Heart left ventricle (tissue), 13 donors: ENCODE measurements at regions not wholly inside any gene's neighbourhood (a gene's known extent, or its start where the extent isn't known, plus 50 kb on each side); places are given as distances from the start of the nearest gene placed in this dataset.

Experiments
- CTCF ChIP-seq, 12 donors: fragments of 200-600 bp; sonication (generic) in 4 of 12; IDR thresholded peaks; one replicate each; pipeline versions ENCODE4 v1.5.0 to v1.8.0; 2018 to 2022; ENCODE audit warnings: antibody characterized with exemption in 12 of 12, mild to moderate bottlenecking in 5 of 12
- POLR2A ChIP-seq, 2 donors: fragments of 450-650 bp; IDR thresholded peaks; one replicate each; pipeline ENCODE4 v1.6.1; 2017; ENCODE audit warnings: antibody characterized with exemption in 2 of 2, mild to moderate bottlenecking in 2 of 2, moderate library complexity in 2 of 2
- donor health status: ischemic (EF 13 %, LVEDD 7.1; RV severe dilation, severe dysfunction).
- donor health status: DM: no; HTN: yes; CAD: no.
- donor health status: DM: no; HTN: no; CAD: no.
- donor health status: ischemic (EF 25% LVEDD 6.9; RV normal size, moderate dysfunction).
- donor health status: ischemic (EF 25% LVEDD 5.7; RV mildly dilated, moderate dysfunction).
- donor health status: ischemic (EF 35%, LVEDD 5.7; RV mildly dilated, moderate dysfunction).
- donor health status: nonischemic (EF 11% LVEDD 7.7; RV severe dilation, severe dysfunction).
- donor health status: DM: yes; HTN: yes; CAD: no.
- donor health status: PGD.
- donor health status: ischemic (EF 29% LVEDD 5.4; RV normal size, mild dysfunction).
- donor health status: nonischemic (EF 23%, LVEDD 6.1; RV moderate dilation, normal function).

GRCh38 chr7:152486968-152487367, 51.2 kb upstream of the KMT2C start:
- no peak for TF ChIP-seq CTCF (IDR thresholded peaks at IDR 0.05)
- no peak for TF ChIP-seq POLR2A (IDR thresholded peaks at IDR 0.05)
